Trophoblast cell (in vitro differentiated cells and primary cell): ENCODE measurements at regions not wholly inside any gene's neighbourhood (a gene's known extent, or its start where the extent isn't known, plus 50 kb on each side); places are given as distances from the start of the nearest gene placed in this dataset.

Experiments used
- DNase-seq, 2 donors: peaks; one replicate each; pipeline ENCODE4 v3.0.0-alpha.2; 2016
- H2AFZ ChIP-seq: 2 replicates; pipeline ENCODE4 v1.6.1; 2013; ENCODE audit warnings: low read length, moderate library complexity, mild to moderate bottlenecking; ENCODE audit not compliant: insufficient read depth, poor library complexity
- H2AK5ac ChIP-seq: 2 replicates; pipeline ENCODE4 v1.6.1; 2013; ENCODE audit warnings: mild to moderate bottlenecking, low read length
- H2BK120ac ChIP-seq: 2 replicates; pipeline ENCODE4 v1.6.1; 2013; ENCODE audit warnings: low read length, mild to moderate bottlenecking, moderate library complexity; ENCODE audit not compliant: insufficient read depth, poor library complexity
- H2BK12ac ChIP-seq: 2 replicates; pipeline ENCODE4 v1.6.1; 2013; ENCODE audit warnings: mild to moderate bottlenecking, low read length, moderate library complexity
- H2BK5ac ChIP-seq: 2 replicates; pipeline ENCODE4 v1.6.1; 2013; ENCODE audit warnings: low read length, low read depth, moderate library complexity, mild to moderate bottlenecking; ENCODE audit not compliant: poor library complexity
- H3K14ac ChIP-seq: 2 replicates; pipeline ENCODE4 v1.6.1; 2013; ENCODE audit warnings: mild to moderate bottlenecking, low read length
- H3K18ac ChIP-seq: 2 replicates; pipeline ENCODE4 v1.6.1; 2013; ENCODE audit warnings: mild to moderate bottlenecking, low read length
- H3K23ac ChIP-seq: 2 replicates; pipeline ENCODE4 v1.6.1; 2013; ENCODE audit warnings: low read length
- H3K27ac ChIP-seq: 2 replicates; pipeline ENCODE4 v1.5.1; 2013; ENCODE audit warnings: low read depth, mild to moderate bottlenecking, inconsistent platforms, low read length, moderate library complexity
- H3K27me3 ChIP-seq: 2 replicates; pipeline ENCODE4 v1.6.1; 2013; ENCODE audit warnings: inconsistent platforms, mild to moderate bottlenecking, low read length, moderate library complexity; ENCODE audit not compliant: insufficient read depth
- H3K36me3 ChIP-seq, 2 experiments: 1 replicate in 1 of 2; 2 replicates in 1 of 2; pipeline ENCODE4 v1.6.1; 2013; ENCODE audit warnings: low read length in 2 of 2, mild to moderate bottlenecking in 2 of 2, moderate library complexity in 1 of 2; ENCODE audit not compliant: insufficient read depth in 2 of 2, control insufficient read depth in 1 of 2
- H3K4ac ChIP-seq: 2 replicates; pipeline ENCODE4 v1.6.1; 2013; ENCODE audit warnings: low read depth, mild to moderate bottlenecking, low read length, moderate library complexity
- H3K4me1 ChIP-seq, 2 experiments: 1 replicate in 1 of 2; 2 replicates in 1 of 2; pipeline ENCODE4 v1.6.1; 2013; ENCODE audit warnings: low read length in 2 of 2, mild to moderate bottlenecking in 2 of 2, moderate library complexity in 1 of 2; ENCODE audit not compliant: insufficient read depth in 2 of 2, control insufficient read depth in 1 of 2
- H3K4me2 ChIP-seq: 2 replicates; pipeline ENCODE4 v1.6.1; 2013; ENCODE audit warnings: inconsistent platforms, mild to moderate bottlenecking, low read length, moderate library complexity
- H3K4me3 ChIP-seq: 2 replicates; pipeline ENCODE4 v1.5.1; 2013; ENCODE audit warnings: mild to moderate bottlenecking, low read depth, low read length, inconsistent platforms
- H3K79me1 ChIP-seq: one replicate; pipeline ENCODE4 v1.6.1; 2013; ENCODE audit warnings: low read length
- H3K79me2 ChIP-seq: 2 replicates; pipeline ENCODE4 v1.6.1; 2013; ENCODE audit warnings: low read length, mild to moderate bottlenecking; ENCODE audit not compliant: control insufficient read depth, insufficient read depth, poor library complexity
- H3K9ac ChIP-seq: 2 replicates; pipeline ENCODE4 v1.6.1; 2013; ENCODE audit warnings: mild to moderate bottlenecking, low read length
- H3K9me3 ChIP-seq: 2 replicates; pipeline ENCODE4 v1.6.1; 2013; ENCODE audit warnings: low read depth, mild to moderate bottlenecking, control low read depth, inconsistent platforms, low read length; ENCODE audit not compliant: insufficient read depth
- H4K12ac ChIP-seq: 2 replicates; pipeline ENCODE4 v1.6.1; 2013; ENCODE audit warnings: low read depth, mild to moderate bottlenecking, low read length, moderate library complexity
- H4K8ac ChIP-seq: 2 replicates; pipeline ENCODE4 v1.6.1; 2013; ENCODE audit warnings: low read depth, mild to moderate bottlenecking, low read length, moderate library complexity
- H4K91ac ChIP-seq: one replicate; pipeline ENCODE4 v1.6.1; 2013; ENCODE audit warnings: low read depth, mild to moderate bottlenecking, low read length, moderate library complexity
- WGBS: extraction: QIAGEN DNeasy Blood & Tissue Kit; methylation state at CpG from one replicate; pipeline ENCODE4 v1.1.7; 2013; ENCODE audit warnings: missing lambda C conversion rate; ENCODE audit not compliant: insufficient read length, insufficient coverage; ENCODE audit errors: extremely low coverage; 5-methylcytosine and 5-hydroxymethylcytosine counted together

DNA sequence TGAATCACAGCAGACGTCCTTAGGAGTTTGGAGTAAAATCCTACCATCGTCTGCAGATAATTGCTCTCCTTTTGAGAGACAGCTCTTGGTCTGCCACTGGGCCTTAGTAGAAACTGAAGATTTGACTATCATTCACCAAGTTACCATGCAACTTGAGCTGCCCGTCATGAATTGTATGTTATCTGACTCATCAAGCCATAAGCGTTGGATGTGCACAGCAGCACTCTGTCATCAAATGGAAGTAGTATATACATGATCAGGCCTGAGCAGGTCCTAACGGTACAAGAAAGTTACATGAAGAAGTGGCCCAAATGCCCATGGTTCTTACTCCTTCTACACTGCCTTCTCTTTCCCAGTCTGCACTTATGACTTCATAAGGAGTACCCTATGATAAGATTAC lies 317.8 kb downstream of the GPATCH2 start:
- H3K79me2 ChIP-seq = no peaks in the 10 kb centered on the region
- no peaks in the 10 kb centered on the region for H3K27me3 ChIP-seq
- no peak overlapping the region for H2AFZ ChIP-seq
- no peak overlapping the region for H3K4me2 ChIP-seq
- H3K18ac ChIP-seq = no peak overlapping the region
- H2AK5ac ChIP-seq = no peak overlapping the region
- no peak overlapping the region for H4K91ac ChIP-seq
- H3K14ac ChIP-seq = no peak overlapping the region
- no peak overlapping the region for H3K27ac ChIP-seq
- no CpG with 5 or more reads among the region's 5 CpGs for whole genome bisulfite sequencing
- no peak overlapping the region for H2BK120ac ChIP-seq
- no peak overlapping the region for H3K4ac ChIP-seq
- H4K8ac ChIP-seq = no peak overlapping the region
- no peak for DNase-seq
- no peak overlapping the region for H3K4me3 ChIP-seq
- H3K79me1 ChIP-seq = no peaks in the 10 kb centered on the region
- H2BK5ac ChIP-seq = no peak overlapping the region
- no peak overlapping the region for H3K23ac ChIP-seq
- no peak overlapping the region for H4K12ac ChIP-seq
- H3K9ac ChIP-seq = no peak overlapping the region
- no peaks in the 10 kb centered on the region for H3K4me1 ChIP-seq
- no peak overlapping the region for H2BK12ac ChIP-seq
- H3K36me3 ChIP-seq = no peaks in the 10 kb centered on the region
- no peaks in the 10 kb centered on the region for H3K9me3 ChIP-seq

DNA sequence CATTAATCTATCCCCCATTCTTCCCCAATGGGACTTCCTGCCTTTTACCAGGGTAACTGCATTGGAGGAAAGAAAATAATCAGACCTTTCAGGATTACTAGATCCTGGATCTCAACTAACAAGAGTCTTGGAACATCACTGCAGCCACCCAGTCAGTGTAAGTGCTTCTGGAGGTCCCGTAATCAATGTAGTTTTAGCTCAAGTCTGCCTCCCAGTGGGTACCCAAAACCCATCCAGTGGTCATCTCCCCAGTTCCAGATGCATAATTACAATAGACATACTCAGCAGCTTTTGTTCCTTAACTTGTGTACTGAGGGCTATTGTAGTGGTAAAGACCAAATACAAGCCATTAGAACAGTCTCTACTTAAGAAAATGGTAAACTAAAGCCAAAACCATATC lies 319.1 kb downstream of the GPATCH2 start:
- no peak overlapping the region for H3K18ac ChIP-seq
- DNase-seq = no peak
- H3K9ac ChIP-seq = no peak overlapping the region
- no peaks in the 10 kb centered on the region for H3K9me3 ChIP-seq
- H4K12ac ChIP-seq = no peak overlapping the region
- no peak overlapping the region for H2AK5ac ChIP-seq
- H3K4me1 ChIP-seq = no peaks in the 10 kb centered on the region
- WGBS = no CpG with 5 or more reads among the region's 1 CpG
- no peak overlapping the region for H3K23ac ChIP-seq
- no peak overlapping the region for H3K27ac ChIP-seq
- H3K36me3 ChIP-seq = no peaks in the 10 kb centered on the region
- H3K4me3 ChIP-seq = no peak overlapping the region
- no peak overlapping the region for H3K4me2 ChIP-seq
- H3K14ac ChIP-seq = no peak overlapping the region
- no peak overlapping the region for H4K8ac ChIP-seq
- H3K79me2 ChIP-seq = no peaks in the 10 kb centered on the region
- no peak overlapping the region for H3K4ac ChIP-seq
- H4K91ac ChIP-seq = no peak overlapping the region
- no peak overlapping the region for H2BK12ac ChIP-seq
- no peak overlapping the region for H2AFZ ChIP-seq
- no peak overlapping the region for H2BK120ac ChIP-seq
- no peak overlapping the region for H2BK5ac ChIP-seq
- no peaks in the 10 kb centered on the region for H3K27me3 ChIP-seq
- no peaks in the 10 kb centered on the region for H3K79me1 ChIP-seq

DNA sequence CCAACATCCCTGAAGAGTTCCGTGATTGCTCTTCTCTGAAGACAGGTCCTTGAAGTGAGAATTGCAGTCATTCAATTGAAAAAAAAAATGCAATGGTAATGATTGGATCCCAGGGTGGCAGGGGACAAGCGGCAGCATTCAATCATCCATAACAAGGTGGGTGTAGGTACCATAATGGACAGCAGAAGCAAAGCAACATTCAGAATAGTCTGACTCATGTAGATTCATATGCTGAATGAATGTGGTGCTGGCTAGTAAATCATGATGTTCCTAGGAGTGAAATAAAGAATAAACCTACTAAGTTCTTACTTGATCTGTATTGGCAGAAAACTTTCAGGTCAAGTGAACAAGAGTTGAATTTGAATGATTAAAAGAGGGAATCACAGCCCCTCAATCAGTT lies 319.6 kb downstream of the GPATCH2 start:
- no peak overlapping the region for H3K4me3 ChIP-seq
- H3K23ac ChIP-seq = no peak overlapping the region
- H3K9me3 ChIP-seq = no peaks in the 10 kb centered on the region
- no peak overlapping the region for H4K8ac ChIP-seq
- no peaks in the 10 kb centered on the region for H3K79me1 ChIP-seq
- H3K79me2 ChIP-seq = no peaks in the 10 kb centered on the region
- no peak overlapping the region for H2AK5ac ChIP-seq
- H3K4me1 ChIP-seq = no peaks in the 10 kb centered on the region
- DNase-seq = no peak
- H3K18ac ChIP-seq = no peak overlapping the region
- no peak overlapping the region for H3K4me2 ChIP-seq
- H2AFZ ChIP-seq = no peak overlapping the region
- H3K27ac ChIP-seq = no peak overlapping the region
- H3K36me3 ChIP-seq = no peaks in the 10 kb centered on the region
- no peak overlapping the region for H2BK12ac ChIP-seq
- no peak overlapping the region for H2BK5ac ChIP-seq
- no peak overlapping the region for H4K91ac ChIP-seq
- no peak overlapping the region for H2BK120ac ChIP-seq
- H3K4ac ChIP-seq = no peak overlapping the region
- H4K12ac ChIP-seq = no peak overlapping the region
- H3K14ac ChIP-seq = no peak overlapping the region
- WGBS = no CpG with 5 or more reads among the region's 2 CpGs
- H3K27me3 ChIP-seq = no peaks in the 10 kb centered on the region
- no peak overlapping the region for H3K9ac ChIP-seq

DNA sequence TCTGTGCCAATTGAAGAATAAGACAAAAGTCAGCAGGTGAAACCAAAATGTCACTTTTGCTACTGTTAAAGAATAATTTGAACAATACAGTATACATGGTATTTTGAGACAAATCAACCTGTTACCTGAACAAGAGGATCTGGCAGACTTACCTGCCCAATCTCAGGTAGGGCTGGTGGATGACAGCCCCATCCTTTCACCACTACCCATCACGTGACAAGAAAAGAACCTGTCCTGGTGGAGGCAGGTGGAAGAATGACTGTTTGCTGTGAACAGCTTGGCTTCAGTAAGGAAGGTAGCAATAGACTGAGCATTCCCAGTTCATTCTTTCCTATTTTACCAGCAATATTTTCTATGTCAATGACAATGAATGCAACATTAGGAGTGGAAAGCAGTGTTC lies 349.6 kb downstream of the GPATCH2 start:
- Histone ChIP-seq H3K4ac (no peak overlapping the region), H4K91ac (no peak overlapping the region), H3K79me1 (no peaks in the 10 kb centered on the region), H4K8ac (no peak overlapping the region), H3K9ac (no peak overlapping the region), H3K79me2 (no peaks in the 10 kb centered on the region), H2BK5ac (no peak overlapping the region), H2AK5ac (no peak overlapping the region), H3K36me3 (no peaks in the 10 kb centered on the region), H3K27ac (no peak overlapping the region), H3K14ac (no peak overlapping the region), H3K9me3 (no peaks in the 10 kb centered on the region), H3K4me1 (no peaks in the 10 kb centered on the region), H3K4me3 (no peak overlapping the region), H3K27me3 (no peaks in the 10 kb centered on the region), H3K18ac (no peak overlapping the region), H2BK12ac (no peak overlapping the region), H3K4me2 (no peak overlapping the region), H2AFZ (no peak overlapping the region), H4K12ac (no peak overlapping the region), H2BK120ac (no peak overlapping the region), H3K23ac (no peak overlapping the region)
- WGBS = no CpG with 5 or more reads among the region's 1 CpG
- DNase-seq = no peak
